ENCODE measurements at regions not wholly inside any gene's neighbourhood (a gene's known extent, or its start where the extent isn't known, plus 50 kb on each side); places are given as distances from the start of the nearest gene placed in this dataset.

- no peak overlapping the region for H3K4me3 ChIP-seq
- H3K36me3 ChIP-seq = no peaks in the 10 kb centered on the region
- no peaks in the 10 kb centered on the region for H3K27me3 ChIP-seq
- peaks cover 5% of the 10 kb centered on the region for H3K4me1 ChIP-seq
- no peak overlapping the region for H3K27ac ChIP-seq
- TF ChIP-seq CTCF (IDR thresholded peaks at IDR 0.05) = no peak
- DNase-seq = no peak
- ATAC-seq = no peak
- H3K9me3 ChIP-seq = no peaks in the 10 kb centered on the region
- intact Hi-C loops (cut with DNase I) = no loop called here
Observed at GRCh38 chr10:91354166-91355075, 55.7 kb upstream of the HECTD2 start.

GRCh38 chr10:91355998-91356397 is 54.1 kb upstream of the HECTD2 start:
- no peaks in the 10 kb centered on the region for H3K36me3 ChIP-seq

GRCh38 chr10:91357497-91357896 is 52.6 kb upstream of the HECTD2 start:
- no peaks in the 10 kb centered on the region for H3K27me3 ChIP-seq
- H3K36me3 ChIP-seq = no peaks in the 10 kb centered on the region
- DNase-seq (no peak), ATAC-seq (no peak)
- H3K4me3 ChIP-seq = no peak overlapping the region
- no peak for TF ChIP-seq CTCF (IDR thresholded peaks at IDR 0.05)
- intact Hi-C loops (cut with DNase I) = no loop called here
- no peaks in the 10 kb centered on the region for H3K9me3 ChIP-seq
- no peak overlapping the region for H3K27ac ChIP-seq
- H3K4me1 ChIP-seq = no peaks in the 10 kb centered on the region

More at GRCh38 chr10:91355998-91356397, 54.1 kb upstream of the HECTD2 start:
- no peaks in the 10 kb centered on the region for H3K9me3 ChIP-seq
- H3K27ac ChIP-seq = no peak overlapping the region
- intact Hi-C loops (cut with DNase I) = no loop called here
- DNase-seq (no peak), ATAC-seq (no peak)
- TF ChIP-seq CTCF (IDR thresholded peaks at IDR 0.05) = no peak
- no peak overlapping the region for H3K4me3 ChIP-seq
- H3K27me3 ChIP-seq = no peaks in the 10 kb centered on the region
- H3K4me1 ChIP-seq = peaks cover 5% of the 10 kb centered on the region

Measured in upper lobe of right lung (tissue), 1 donor.